NCI-H2171 (cell line): ENCODE measurements at regions not wholly inside any gene's neighbourhood (a gene's known extent, or its start where the extent isn't known, plus 50 kb on each side); places are given as distances from the start of the nearest gene placed in this dataset.

Experiments
- DNase-seq: peaks from one replicate; lab custom pipeline; 2025; lab: John Stamatoyannopoulos, UW

GRCh38 chr2:12207491-12207890 lies 461.1 kb downstream of the LPIN1 start:
- no peak for DNase-seq

- no peak for DNase-seq
Observed at GRCh38 chr2:12210016-12210933, 463.8 kb downstream of the LPIN1 start.

- DNase-seq = peak; percentile 72
Observed at GRCh38 chr2:12211326-12212175, 465.1 kb downstream of the LPIN1 start.

- DNase-seq = peak; percentile 75
Observed at GRCh38 chr2:12212841-12213597, 466.6 kb downstream of the LPIN1 start.

- peak; percentile 14 for DNase-seq
Observed at GRCh38 chr2:12217175-12217574, 470.7 kb downstream of the LPIN1 start.

GRCh38 chr2:12219761-12220160 lies 473.3 kb downstream of the LPIN1 start:
- no peak for DNase-seq

GRCh38 chr2:12221584-12221983 lies 475.2 kb downstream of the LPIN1 start:
- no peak for DNase-seq

GRCh38 chr2:12222554-12222953 lies 476.1 kb downstream of the LPIN1 start:
- no peak for DNase-seq

- DNase-seq = no peak
Observed at GRCh38 chr2:12223732-12224131, 477.3 kb downstream of the LPIN1 start.

- DNase-seq = no peak
Observed at GRCh38 chr2:12226653-12227052, 480.2 kb downstream of the LPIN1 start.

- no peak for DNase-seq
Observed at GRCh38 chr2:12227941-12228608, 481.6 kb downstream of the LPIN1 start.

- DNase-seq = no peak
Observed at GRCh38 chr2:12231288-12231687, 484.9 kb downstream of the LPIN1 start.

GRCh38 chr2:12232876-12233275 lies 483.9 kb upstream of the TRIB2 start:
- no peak for DNase-seq

GRCh38 chr2:12236136-12236844 lies 480.4 kb upstream of the TRIB2 start:
- no peak for DNase-seq

- DNase-seq = no peak
Observed at GRCh38 chr2:12240206-12240605, 476.5 kb upstream of the TRIB2 start.

GRCh38 chr2:12243381-12243780 lies 473.4 kb upstream of the TRIB2 start:
- DNase-seq = no peak

- DNase-seq = no peak
Observed at GRCh38 chr2:12244070-12244469, 472.7 kb upstream of the TRIB2 start.

GRCh38 chr2:12251121-12251520 lies 465.6 kb upstream of the TRIB2 start:
- DNase-seq = no peak

- no peak for DNase-seq
Observed at GRCh38 chr2:12251749-12252148, 465.0 kb upstream of the TRIB2 start.

- DNase-seq = no peak
Observed at GRCh38 chr2:12253167-12253778, 463.5 kb upstream of the TRIB2 start.
